M059J (cell line): ENCODE measurements at regions not wholly inside any gene's neighbourhood (a gene's known extent, or its start where the extent isn't known, plus 50 kb on each side); places are given as distances from the start of the nearest gene placed in this dataset.
"Not testable (repeated sequence)": the region's sequence is repeated elsewhere in the genome, so short reads cannot be mapped to it uniquely, and the experiment has no call there.

Experiments
- DNase-seq: peaks from one replicate; pipeline ENCODE4 v3.0.0-alpha.2; 2012; ENCODE audit warnings: low read depth

DNA sequence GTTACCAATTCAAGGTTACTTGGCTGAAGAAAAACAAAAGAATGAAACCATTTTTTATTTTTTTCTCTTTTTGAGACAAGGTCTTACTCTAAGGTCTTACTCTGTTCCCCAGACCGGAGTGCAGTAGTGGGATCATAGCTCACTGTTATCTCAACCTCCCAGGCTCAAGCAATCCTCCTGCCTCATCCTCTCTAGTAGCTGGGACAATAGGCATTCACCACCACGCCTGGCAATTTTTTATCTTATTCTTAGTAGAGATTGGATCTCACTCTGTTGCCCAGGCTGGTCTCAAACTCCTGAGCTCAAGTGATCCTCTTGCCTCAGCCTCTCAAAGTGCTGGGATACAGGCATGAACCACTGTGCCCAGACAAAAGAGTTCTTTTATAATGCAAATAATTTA, 3732.0 kb upstream of the OR11H1 start:
- not testable (repeated sequence) for DNase-seq

- DNase-seq = not testable (repeated sequence)
Observed at GRCh38 chr22:11815481-11815880, 3712.5 kb upstream of the OR11H1 start.

GRCh38 chr22:11818845-11819244, 3709.1 kb upstream of the OR11H1 start:
- not testable (repeated sequence) for DNase-seq

- not testable (repeated sequence) for DNase-seq
Observed at GRCh38 chr22:11822326-11822725, 3705.7 kb upstream of the OR11H1 start.

DNA sequence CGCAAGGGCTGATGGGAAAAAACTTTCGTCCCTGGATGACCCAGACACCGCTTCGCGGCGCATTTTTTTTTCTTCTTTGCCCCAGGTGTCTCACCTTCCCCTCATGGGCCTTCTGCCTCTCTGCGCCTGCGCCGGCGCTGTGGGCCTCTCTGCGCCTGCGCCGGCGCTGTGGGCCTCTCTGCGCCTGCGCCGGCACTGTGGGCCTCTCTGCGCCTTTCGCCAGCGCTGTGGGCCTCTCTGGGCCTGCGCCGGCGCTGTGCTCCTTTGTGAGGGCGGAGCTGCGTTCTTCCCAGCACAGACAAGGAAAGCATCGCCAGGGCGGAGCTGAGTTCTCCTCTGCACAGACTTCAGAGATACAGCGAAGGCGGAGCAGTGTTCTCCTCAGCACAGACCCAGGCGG, 3703.0 kb upstream of the OR11H1 start:
- peak; percentile 0 for DNase-seq

DNA sequence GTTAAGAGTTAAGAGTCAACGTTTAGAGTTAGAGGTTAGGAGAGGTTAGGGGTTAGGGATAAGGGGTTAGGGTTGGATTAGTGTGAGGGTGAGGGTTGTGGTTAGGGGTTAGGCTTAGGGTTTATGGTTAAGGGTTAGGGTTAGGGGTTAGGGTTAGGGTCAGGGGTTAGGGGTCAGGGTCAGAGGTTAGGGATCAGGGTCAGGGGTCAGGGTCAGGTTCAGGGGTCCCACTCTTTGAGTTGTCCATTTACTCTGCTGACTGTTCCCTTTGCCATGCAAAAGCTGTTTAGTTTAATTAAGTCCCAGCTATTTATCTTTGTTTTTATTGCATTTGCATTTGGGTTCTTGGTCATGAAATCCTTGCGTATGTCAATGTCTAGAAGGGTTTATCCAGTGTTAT, 3702.0 kb upstream of the OR11H1 start:
- not testable (repeated sequence) for DNase-seq

DNA sequence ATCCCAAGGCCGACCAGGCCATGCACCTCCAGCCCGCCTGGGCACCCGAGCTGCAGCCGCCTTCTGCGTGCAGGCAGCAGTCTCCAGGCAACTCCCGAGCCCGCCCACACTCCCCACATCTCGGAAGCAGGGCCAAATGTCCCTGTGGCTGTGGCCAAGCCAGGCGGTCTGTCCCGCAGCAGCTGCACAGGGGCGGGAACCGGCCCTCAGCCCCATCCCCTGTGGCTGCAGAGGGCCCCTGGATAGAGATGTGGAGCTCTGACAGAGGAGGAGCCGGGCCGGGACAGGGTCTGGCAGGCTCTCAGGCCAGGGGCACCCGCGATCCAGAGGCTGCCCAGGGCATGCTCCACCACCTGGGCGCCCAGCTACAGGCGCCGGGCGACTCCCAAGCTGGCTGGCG, 3698.6 kb upstream of the OR11H1 start:
- DNase-seq = peak; percentile 0
